HEK293 (cell line): ENCODE measurements at regions not wholly inside any gene's neighbourhood (a gene's known extent, or its start where the extent isn't known, plus 50 kb on each side); places are given as distances from the start of the nearest gene placed in this dataset.
A peak's percentile ranks its signal among the peaks of the same experiment; 100 is the strongest.

Experiments
- CTCF ChIA-PET: fragments of 350-600 bp; formaldehyde crosslinking; extraction: SDS; loops from one replicate; lab custom pipeline; 2021; ENCODE audit warnings: antibody characterized with exemption; lab: Yijun Ruan, JAX
- POLR2A ChIA-PET: fragments of 300-600 bp; formaldehyde crosslinking; extraction: SDS; loops from one replicate; lab custom pipeline; 2020; ENCODE audit warnings: antibody characterized with exemption, inconsistent platforms; lab: Yijun Ruan, JAX
- H3K27ac ChIP-seq: fragments of 200-500 bp; sonication (Bioruptor generic); 2 replicates; pipeline ENCODE4 v1.5.1; 2014; ENCODE audit warnings: low read depth, low read length, control low read depth, inconsistent platforms; ENCODE audit errors: extremely low read depth
- H3K36me3 ChIP-seq, 2 experiments: fragments of 200-500 bp in 1 of 2; sonication (Bioruptor generic) in 1 of 2; 1 replicate in 1 of 2; 2 replicates in 1 of 2; pipeline ENCODE4 v1.5.1; 2014 to 2017; ENCODE audit warnings: inconsistent platforms in 2 of 2, low read length in 2 of 2; ENCODE audit not compliant: control insufficient read depth in 2 of 2, insufficient read depth in 1 of 2
- H3K4me1 ChIP-seq: fragments of 200-500 bp; sonication (Bioruptor generic); 2 replicates; pipeline ENCODE4 v1.5.1; 2014; ENCODE audit warnings: mild to moderate bottlenecking, low read length, inconsistent platforms; ENCODE audit not compliant: control insufficient read depth, insufficient read depth
- H3K4me3 ChIP-seq: 2 replicates; pipeline ENCODE4 v1.5.1; 2011; ENCODE audit warnings: low read depth, mild to moderate bottlenecking, control low read depth, low read length, moderate library complexity
- H3K9me3 ChIP-seq: fragments of 200-500 bp; sonication (Bioruptor generic); 2 replicates; pipeline ENCODE4 v1.5.1; 2014; ENCODE audit warnings: low read depth, low read length, inconsistent platforms; ENCODE audit not compliant: control insufficient read depth, insufficient read depth
- GLIS2 ChIP-seq: fragments of 450-650 bp; formaldehyde crosslinking; IDR thresholded peaks from 2 replicates; pipeline ENCODE4 v1.5.1; 2016; ENCODE audit warnings: missing biosample characterization, missing genetic modification characterization
- MZF1 ChIP-seq: fragments of 450-650 bp; formaldehyde crosslinking; IDR thresholded peaks from 2 replicates; pipeline ENCODE4 v1.5.1; 2017; ENCODE audit warnings: missing biosample characterization, missing genetic modification characterization, borderline replicate concordance
- OSR2 ChIP-seq: fragments of 450-650 bp; formaldehyde crosslinking; IDR thresholded peaks from 2 replicates; pipeline ENCODE4 v1.5.1; 2016; ENCODE audit warnings: missing biosample characterization, missing genetic modification characterization
- SP7 ChIP-seq: fragments of 450-650 bp; formaldehyde crosslinking; IDR thresholded peaks from 2 replicates; pipeline ENCODE4 v1.5.1; 2016; ENCODE audit warnings: missing biosample characterization, missing genetic modification characterization
- ZFP3 ChIP-seq: fragments of 450-650 bp; formaldehyde crosslinking; IDR thresholded peaks from 2 replicates; pipeline ENCODE4 v1.5.1; 2016; ENCODE audit warnings: low read depth, missing biosample characterization, missing genetic modification characterization
- ZIC2 ChIP-seq: fragments of 450-650 bp; formaldehyde crosslinking; IDR thresholded peaks from 2 replicates; pipeline ENCODE4 v1.5.1; 2016; ENCODE audit warnings: missing biosample characterization, missing genetic modification characterization
- ZNF121 ChIP-seq: fragments of 450-650 bp; formaldehyde crosslinking; IDR thresholded peaks from 2 replicates; pipeline ENCODE4 v1.5.1; 2016; ENCODE audit warnings: missing biosample characterization, missing genetic modification characterization
- ZNF132 ChIP-seq: fragments of 450-650 bp; formaldehyde crosslinking; IDR thresholded peaks from 2 replicates; pipeline ENCODE4 v1.5.1; 2017; ENCODE audit warnings: missing biosample characterization, missing genetic modification characterization, borderline replicate concordance
- ZNF521 ChIP-seq: fragments of 450-650 bp; formaldehyde crosslinking; IDR thresholded peaks from 2 replicates; pipeline ENCODE4 v1.5.1; 2017; ENCODE audit warnings: missing biosample characterization, mild to moderate bottlenecking, missing genetic modification characterization
- ZNF529 ChIP-seq: fragments of 450-650 bp; formaldehyde crosslinking; IDR thresholded peaks from 2 replicates; pipeline ENCODE4 v1.5.1; 2017; ENCODE audit warnings: missing genetic modification characterization, missing biosample characterization; ENCODE audit not compliant: insufficient replicate concordance
- ZNF544 ChIP-seq: fragments of 450-650 bp; formaldehyde crosslinking; IDR thresholded peaks from 2 replicates; pipeline ENCODE4 v1.5.0; 2017; ENCODE audit warnings: missing biosample characterization, missing genetic modification characterization
- ZNF776 ChIP-seq: fragments of 450-650 bp; formaldehyde crosslinking; IDR thresholded peaks from 2 replicates; pipeline ENCODE4 v1.5.0; 2017; ENCODE audit warnings: missing biosample characterization, missing genetic modification characterization, borderline replicate concordance
- ZNF791 ChIP-seq: fragments of 450-650 bp; formaldehyde crosslinking; IDR thresholded peaks from 2 replicates; pipeline ENCODE4 v1.5.1; 2016; ENCODE audit warnings: missing biosample characterization, missing genetic modification characterization
- TF ChIP-seq, protein P1 (sequence below): fragments of 450-650 bp; formaldehyde crosslinking; IDR thresholded peaks from 2 replicates; pipeline ENCODE4 v1.5.1; 2016; ENCODE audit warnings: missing biosample characterization, missing genetic modification characterization
- TF ChIP-seq, protein P2 (sequence below): fragments of 450-650 bp; formaldehyde crosslinking; IDR thresholded peaks from 2 replicates; pipeline ENCODE4 v1.5.1; 2016; ENCODE audit warnings: missing biosample characterization, missing genetic modification characterization, low read depth

DNA sequence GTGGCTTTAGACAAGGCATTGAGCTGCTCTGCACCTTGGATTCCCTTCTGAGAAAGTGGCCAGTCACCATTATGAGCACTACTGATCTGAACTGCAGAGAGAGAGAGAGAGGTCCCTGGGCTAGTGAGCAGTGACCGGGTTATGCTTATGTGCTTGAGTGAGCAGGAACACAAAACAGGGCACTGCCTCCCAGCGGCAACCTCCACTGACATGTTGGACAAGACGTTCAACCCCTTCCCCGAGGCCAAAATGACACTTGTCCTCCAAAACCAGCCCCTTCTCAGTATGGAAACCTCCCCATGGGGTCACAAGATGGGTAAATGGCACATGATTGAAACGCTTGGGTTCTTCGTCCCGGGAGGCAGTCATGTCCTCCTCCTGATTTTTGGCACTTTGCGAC, 339.4 kb upstream of the ZMIZ1 start (continued):
- TF ChIP-seq, protein P1, sequence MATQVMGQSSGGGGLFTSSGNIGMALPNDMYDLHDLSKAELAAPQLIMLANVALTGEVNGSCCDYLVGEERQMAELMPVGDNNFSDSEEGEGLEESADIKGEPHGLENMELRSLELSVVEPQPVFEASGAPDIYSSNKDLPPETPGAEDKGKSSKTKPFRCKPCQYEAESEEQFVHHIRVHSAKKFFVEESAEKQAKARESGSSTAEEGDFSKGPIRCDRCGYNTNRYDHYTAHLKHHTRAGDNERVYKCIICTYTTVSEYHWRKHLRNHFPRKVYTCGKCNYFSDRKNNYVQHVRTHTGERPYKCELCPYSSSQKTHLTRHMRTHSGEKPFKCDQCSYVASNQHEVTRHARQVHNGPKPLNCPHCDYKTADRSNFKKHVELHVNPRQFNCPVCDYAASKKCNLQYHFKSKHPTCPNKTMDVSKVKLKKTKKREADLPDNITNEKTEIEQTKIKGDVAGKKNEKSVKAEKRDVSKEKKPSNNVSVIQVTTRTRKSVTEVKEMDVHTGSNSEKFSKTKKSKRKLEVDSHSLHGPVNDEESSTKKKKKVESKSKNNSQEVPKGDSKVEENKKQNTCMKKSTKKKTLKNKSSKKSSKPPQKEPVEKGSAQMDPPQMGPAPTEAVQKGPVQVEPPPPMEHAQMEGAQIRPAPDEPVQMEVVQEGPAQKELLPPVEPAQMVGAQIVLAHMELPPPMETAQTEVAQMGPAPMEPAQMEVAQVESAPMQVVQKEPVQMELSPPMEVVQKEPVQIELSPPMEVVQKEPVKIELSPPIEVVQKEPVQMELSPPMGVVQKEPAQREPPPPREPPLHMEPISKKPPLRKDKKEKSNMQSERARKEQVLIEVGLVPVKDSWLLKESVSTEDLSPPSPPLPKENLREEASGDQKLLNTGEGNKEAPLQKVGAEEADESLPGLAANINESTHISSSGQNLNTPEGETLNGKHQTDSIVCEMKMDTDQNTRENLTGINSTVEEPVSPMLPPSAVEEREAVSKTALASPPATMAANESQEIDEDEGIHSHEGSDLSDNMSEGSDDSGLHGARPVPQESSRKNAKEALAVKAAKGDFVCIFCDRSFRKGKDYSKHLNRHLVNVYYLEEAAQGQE (tag by site-specific recombination), result no peak
- TF ChIP-seq ZNF132 (tag by site-specific recombination), result no peak

DNA sequence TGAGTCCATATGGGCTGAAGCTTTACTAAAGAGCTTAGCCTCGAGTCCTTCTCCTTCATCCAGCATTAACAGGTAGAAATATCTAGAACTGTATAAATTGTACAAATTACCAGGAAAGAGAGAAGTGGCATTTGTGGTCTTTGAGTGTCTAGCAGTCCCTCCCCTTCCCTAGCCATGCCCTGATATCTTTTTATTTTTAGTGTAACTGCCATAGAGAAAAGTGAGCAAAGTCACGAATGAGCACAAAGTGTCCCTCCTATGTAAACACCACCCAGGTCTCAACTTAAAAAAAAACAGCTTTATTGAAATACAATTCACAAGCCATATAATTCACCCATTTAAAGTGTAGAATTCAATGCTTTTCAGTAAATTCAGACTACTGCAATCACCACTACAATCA, 339.0 kb upstream of the ZMIZ1 start:
- Histone ChIP-seq H3K9me3 (no peaks in the 10 kb centered on the region), H3K4me1 (no peaks in the 10 kb centered on the region), H3K4me3 (no peak overlapping the region), H3K36me3 (no peaks in the 10 kb centered on the region), H3K27ac (no peak overlapping the region)
- ChIA-PET CTCF (interaction anchor here (0.7 kb wide), 1 partner anchor 1724 kb away, joined by 6 read pairs; no protein-coding TSS in a partner anchor), POLR2A (no interaction called here)
- TF ChIP-seq ZNF544 (tag by site-specific recombination) (no peak), ZNF121 (tag by site-specific recombination) (no peak)

DNA sequence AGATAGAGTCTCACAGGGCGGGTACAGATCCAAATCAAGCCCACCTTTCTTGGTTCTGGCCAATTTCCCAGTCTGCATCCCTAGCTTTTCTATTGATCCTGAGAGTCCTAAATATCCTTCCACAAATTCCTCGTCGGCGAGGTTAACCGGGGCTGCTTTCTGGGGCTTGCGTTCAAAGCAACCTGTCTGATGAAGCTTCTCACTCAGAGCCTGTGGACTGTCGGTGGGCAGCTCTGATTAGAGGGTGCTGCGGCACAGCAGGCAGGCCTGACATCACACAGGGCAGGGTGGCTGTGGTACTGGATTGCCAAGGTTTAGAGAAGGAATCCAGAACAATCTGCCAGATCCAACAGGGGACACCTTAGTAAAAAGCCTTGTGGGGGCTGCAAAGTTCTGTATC, 338.0 kb upstream of the ZMIZ1 start:
- Histone ChIP-seq H3K9me3 (no peaks in the 10 kb centered on the region), H3K36me3 (no peaks in the 10 kb centered on the region), H3K4me3 (no peak overlapping the region), H3K4me1 (no peaks in the 10 kb centered on the region), H3K27ac (no peak overlapping the region)
- TF ChIP-seq OSR2 (tag by site-specific recombination) (no peak), GLIS2 (tag by site-specific recombination) (no peak), MZF1 (no peak)
- ChIA-PET CTCF (no interaction called here), POLR2A (no interaction called here)

DNA sequence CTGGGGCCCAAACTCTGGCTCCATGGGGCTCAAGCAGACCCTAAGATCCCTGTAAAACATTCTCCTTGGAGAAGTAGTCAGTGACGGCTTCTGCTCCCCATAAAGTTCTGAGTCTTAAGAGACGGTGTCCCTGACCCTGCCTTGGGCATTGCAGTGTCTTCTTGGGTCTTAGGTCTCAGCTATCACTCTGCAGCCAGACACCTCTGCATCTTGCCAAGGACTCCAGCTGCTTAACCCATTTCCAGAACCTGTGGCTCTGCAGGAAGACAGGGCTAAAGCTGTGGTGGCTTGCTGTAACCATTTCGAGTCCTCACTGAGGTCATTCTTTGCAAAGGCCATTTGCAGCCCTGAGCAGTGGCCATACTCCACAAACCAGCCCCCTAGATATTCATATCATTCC, 337.1 kb upstream of the ZMIZ1 start:
- POLR2A ChIA-PET, result no interaction called here
- Histone ChIP-seq H3K9me3 (no peaks in the 10 kb centered on the region), H3K4me3 (no peak overlapping the region), H3K36me3 (no peaks in the 10 kb centered on the region), H3K4me1 (no peaks in the 10 kb centered on the region), H3K27ac (no peak overlapping the region)
- no peak for TF ChIP-seq ZNF529 (tag by site-specific recombination)
- peak; percentile 8; the same call in 1 of the 2 replicates for TF ChIP-seq ZIC2
- CTCF ChIA-PET, result interaction anchor here (0.6 kb wide), 1 partner anchor 59 kb away, joined by 3 read pairs; no protein-coding TSS in a partner anchor

DNA sequence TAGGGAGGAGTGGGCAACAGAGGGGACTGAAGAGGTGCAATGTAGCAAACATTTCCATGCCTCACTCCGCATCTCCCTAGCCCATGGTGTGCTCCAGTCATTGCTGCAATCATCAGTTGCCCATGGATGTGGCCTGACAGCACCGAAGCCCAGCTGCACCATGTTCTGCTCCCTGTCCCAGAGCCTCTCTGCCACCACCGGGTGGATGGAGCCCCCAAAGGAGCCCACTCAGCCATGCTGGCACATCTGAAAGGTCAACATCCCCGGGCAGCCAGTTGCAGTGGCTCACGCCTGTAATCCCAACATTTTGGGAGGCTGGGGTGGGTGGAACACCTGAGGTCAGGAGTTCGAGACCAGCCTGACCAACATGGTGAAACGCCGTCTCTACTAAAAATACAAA, 336.4 kb upstream of the ZMIZ1 start:
- H3K27ac ChIP-seq, result no peak overlapping the region
- H3K9me3 ChIP-seq, result no peaks in the 10 kb centered on the region
- H3K4me3 ChIP-seq, result no peak overlapping the region
- H3K4me1 ChIP-seq, result no peaks in the 10 kb centered on the region
- CTCF ChIA-PET, result interaction anchor here (0.6 kb wide), 1 partner anchor 58 kb away, joined by 3 read pairs; no protein-coding TSS in a partner anchor
- POLR2A ChIA-PET, result no interaction called here
- no peaks in the 10 kb centered on the region for H3K36me3 ChIP-seq
- TF ChIP-seq ZNF521 (tag by site-specific recombination) (no peak), ZFP3 (tag by site-specific recombination) (no peak), ZNF791 (no peak), ZNF776 (no peak), SP7 (tag by site-specific recombination) (no peak)
- TF ChIP-seq, protein P2, sequence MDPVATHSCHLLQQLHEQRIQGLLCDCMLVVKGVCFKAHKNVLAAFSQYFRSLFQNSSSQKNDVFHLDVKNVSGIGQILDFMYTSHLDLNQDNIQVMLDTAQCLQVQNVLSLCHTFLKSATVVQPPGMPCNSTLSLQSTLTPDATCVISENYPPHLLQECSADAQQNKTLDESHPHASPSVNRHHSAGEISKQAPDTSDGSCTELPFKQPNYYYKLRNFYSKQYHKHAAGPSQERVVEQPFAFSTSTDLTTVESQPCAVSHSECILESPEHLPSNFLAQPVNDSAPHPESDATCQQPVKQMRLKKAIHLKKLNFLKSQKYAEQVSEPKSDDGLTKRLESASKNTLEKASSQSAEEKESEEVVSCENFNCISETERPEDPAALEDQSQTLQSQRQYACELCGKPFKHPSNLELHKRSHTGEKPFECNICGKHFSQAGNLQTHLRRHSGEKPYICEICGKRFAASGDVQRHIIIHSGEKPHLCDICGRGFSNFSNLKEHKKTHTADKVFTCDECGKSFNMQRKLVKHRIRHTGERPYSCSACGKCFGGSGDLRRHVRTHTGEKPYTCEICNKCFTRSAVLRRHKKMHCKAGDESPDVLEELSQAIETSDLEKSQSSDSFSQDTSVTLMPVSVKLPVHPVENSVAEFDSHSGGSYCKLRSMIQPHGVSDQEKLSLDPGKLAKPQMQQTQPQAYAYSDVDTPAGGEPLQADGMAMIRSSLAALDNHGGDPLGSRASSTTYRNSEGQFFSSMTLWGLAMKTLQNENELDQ (tag by site-specific recombination), result no peak
